SK-N-SH (cell line): ENCODE measurements at regions not wholly inside any gene's neighbourhood (a gene's known extent, or its start where the extent isn't known, plus 50 kb on each side); places are given as distances from the start of the nearest gene placed in this dataset.

Source experiments
- CTCF ChIA-PET: fragments of 300-600, 350-600 bp; formaldehyde crosslinking; extraction: SDS; loops from one replicate; lab custom pipeline; 2021; lab: Yijun Ruan, JAX
- POLR2A ChIA-PET: fragments of 350-600 bp; sonication (Branson Sonifier 250); formaldehyde crosslinking; extraction: SDS; loops from one replicate; lab custom pipeline; 2020; ENCODE audit warnings: antibody characterized with exemption, inconsistent platforms; lab: Yijun Ruan, JAX
- DNase-seq: peaks from one replicate; pipeline ENCODE4 v3.0.0; 2012
- H2AFZ ChIP-seq: fragments of 200-600 bp; sonication (generic); 2 replicates; pipeline ENCODE4 v1.8.1; 2016; ENCODE audit warnings: antibody characterized with exemption, mild to moderate bottlenecking, low read depth
- H3F3A ChIP-seq: fragments of 200-600 bp; sonication (generic); replicated peaks from 2 replicates; pipeline ENCODE3; 2016; ENCODE audit warnings: antibody characterized with exemption, mild to moderate bottlenecking; ENCODE audit not compliant: insufficient read depth
- H3K27ac ChIP-seq, 2 experiments: fragments of 200-500 bp in 1 of 2; fragments of 200-600 bp in 1 of 2; sonication (Bioruptor generic) in 1 of 2; sonication (generic), shearing (Covaris generic) in 1 of 2; 2 replicates each; pipeline versions ENCODE4 v1.5.1 to v1.6.1; 2014 to 2016; ENCODE audit warnings: low read depth in 2 of 2, inconsistent platforms in 1 of 2, low read length in 1 of 2, mild to moderate bottlenecking in 1 of 2, mixed read lengths in 1 of 2
- H3K27me3 ChIP-seq: fragments of 200-600 bp; sonication (generic), shearing (Covaris generic); 2 replicates; pipeline ENCODE4 v1.6.1; 2016; ENCODE audit warnings: mixed run types; ENCODE audit not compliant: insufficient read depth
- H3K36me3 ChIP-seq, 2 experiments: fragments of 200-500 bp in 1 of 2; fragments of 200-600 bp in 1 of 2; sonication (Bioruptor generic) in 1 of 2; sonication (generic) in 1 of 2; replicated peaks in 1 of 2; 2 replicates each; pipeline versions ENCODE3 to v1.5.1; 2014 to 2016; ENCODE audit warnings: low read length in 1 of 2, mild to moderate bottlenecking in 1 of 2; ENCODE audit not compliant: insufficient read depth in 2 of 2, control insufficient read depth in 1 of 2
- H3K4me1 ChIP-seq, 2 experiments: fragments of 200-500 bp in 1 of 2; fragments of 200-600 bp in 1 of 2; sonication (Bioruptor generic) in 1 of 2; sonication (generic), shearing (Covaris generic) in 1 of 2; 2 replicates each; pipeline versions ENCODE4 v1.5.1 to v1.6.1; 2014 to 2016; ENCODE audit warnings: low read depth in 1 of 2, low read length in 1 of 2, mixed run types in 1 of 2; ENCODE audit not compliant: insufficient read depth in 2 of 2, control insufficient read depth in 1 of 2
- H3K4me2 ChIP-seq: fragments of 200-600 bp; sonication (generic), shearing (Covaris generic); 2 replicates; pipeline ENCODE4 v1.6.1; 2017; ENCODE audit warnings: mixed run types
- H3K4me3 ChIP-seq, 2 experiments: fragments of 200-500 bp in 1 of 2; fragments of 200-600 bp in 1 of 2; sonication (Bioruptor generic) in 1 of 2; sonication (generic), shearing (Covaris generic) in 1 of 2; 2 replicates each; pipeline versions ENCODE4 v1.5.1 to v1.8.1; 2014 to 2016; ENCODE audit warnings: low read depth in 2 of 2, inconsistent platforms in 1 of 2, low read length in 1 of 2, mild to moderate bottlenecking in 1 of 2, mixed read lengths in 1 of 2, moderate library complexity in 1 of 2
- H3K79me2 ChIP-seq: fragments of 200-600 bp; sonication (generic); 2 replicates; pipeline ENCODE4 v1.8.1; 2017; ENCODE audit warnings: mild to moderate bottlenecking; ENCODE audit not compliant: insufficient read depth
- H3K9ac ChIP-seq: fragments of 200-600 bp; sonication (generic); 2 replicates; pipeline ENCODE4 v1.6.1; 2017; ENCODE audit warnings: mixed run types
- H3K9me2 ChIP-seq: fragments of 200-600 bp; sonication (generic); 2 replicates; pipeline ENCODE4 v1.6.1; 2017; ENCODE audit warnings: mixed run types
- H3K9me3 ChIP-seq: fragments of 200-600 bp; sonication (generic); 2 replicates; pipeline ENCODE4 v1.6.1; 2017; ENCODE audit warnings: mixed run types, mild to moderate bottlenecking, moderate library complexity
- H4K20me1 ChIP-seq: fragments of 200-600 bp; sonication (generic); 2 replicates; pipeline ENCODE4 v1.6.1; 2017; ENCODE audit warnings: mild to moderate bottlenecking, mixed run types; ENCODE audit not compliant: insufficient read depth
- ELF1 ChIP-seq: IDR thresholded peaks from 2 replicates; pipeline ENCODE4 v1.4.0; 2012
- EP300 ChIP-seq, 2 experiments: IDR thresholded peaks; 2 replicates each; pipeline versions ENCODE4 v1.4.0 to v1.6.1; 2012; ENCODE audit warnings: borderline replicate concordance in 1 of 2, low read depth in 1 of 2, low read length in 1 of 2
- FOSL2 ChIP-seq: IDR thresholded peaks from 2 replicates; pipeline ENCODE4 v1.4.0; 2012; ENCODE audit warnings: low read depth, mild to moderate bottlenecking, moderate library complexity, borderline replicate concordance
- FOXJ3 ChIP-seq: sonication (generic); formaldehyde crosslinking; IDR thresholded peaks from 2 replicates; pipeline ENCODE4 v1.5.1; 2020; ENCODE audit warnings: mild to moderate bottlenecking, missing genetic modification reagents
- FOXM1 ChIP-seq: IDR thresholded peaks from 2 replicates; pipeline ENCODE4 v1.4.0; 2012; ENCODE audit warnings: low read depth, mild to moderate bottlenecking
- GABPA ChIP-seq: IDR thresholded peaks from 2 replicates; pipeline ENCODE4 v1.4.0; 2012; ENCODE audit warnings: low read depth, mild to moderate bottlenecking
- JUND ChIP-seq: IDR thresholded peaks from 2 replicates; pipeline ENCODE4 v1.4.0; 2012
- MEF2A ChIP-seq: IDR thresholded peaks from 2 replicates; pipeline ENCODE4 v1.4.0; 2012; ENCODE audit warnings: low read depth, borderline replicate concordance
- NFIC ChIP-seq: IDR thresholded peaks from 2 replicates; pipeline ENCODE4 v1.4.0; 2012; ENCODE audit warnings: borderline replicate concordance
- NRF1 ChIP-seq: IDR thresholded peaks from 2 replicates; pipeline ENCODE4 v1.6.1; 2012; ENCODE audit warnings: low read depth, mild to moderate bottlenecking, low read length
- POLR2AphosphoS5 ChIP-seq: IDR thresholded peaks from 2 replicates; pipeline ENCODE4 v1.6.1; 2012; ENCODE audit warnings: low read depth, low read length
- RAD21 ChIP-seq: IDR thresholded peaks from 2 replicates; pipeline ENCODE4 v1.6.1; 2012; ENCODE audit warnings: mild to moderate bottlenecking, low read length
- RCOR1 ChIP-seq: fragments of 150-350 bp; IDR thresholded peaks from 2 replicates; pipeline ENCODE4 v1.6.1; 2017; ENCODE audit warnings: antibody characterized with exemption, low read length
- SMC3 ChIP-seq: IDR thresholded peaks from 2 replicates; pipeline ENCODE4 v1.6.1; 2012; ENCODE audit warnings: low read depth, low read length, improper control_type of control experiment
- TAF1 ChIP-seq: IDR thresholded peaks from 2 replicates; pipeline ENCODE4 v1.6.1; 2012; ENCODE audit warnings: low read depth, mild to moderate bottlenecking, low read length, moderate library complexity, borderline replicate concordance
- TCF12 ChIP-seq: IDR thresholded peaks from 2 replicates; pipeline ENCODE4 v1.4.0; 2012
- TEAD4 ChIP-seq: IDR thresholded peaks from 2 replicates; pipeline ENCODE4 v1.4.0; 2012; ENCODE audit warnings: mild to moderate bottlenecking, borderline replicate concordance; ENCODE audit not compliant: insufficient read depth
- YY1 ChIP-seq: IDR thresholded peaks from 2 replicates; pipeline ENCODE4 v1.4.0; 2012; ENCODE audit warnings: low read depth, mild to moderate bottlenecking
- whole genome bisulfite sequencing: methylation state at CpG from one replicate; pipeline ENCODE4 v1.1.6; 2017; ENCODE audit warnings: low lambda C conversion rate; 5-methylcytosine and 5-hydroxymethylcytosine counted together
- TF ChIP-seq, protein P1 (sequence below): fragments of 200-600 bp; sonication (generic); IDR thresholded peaks from 2 replicates; pipeline ENCODE4 v1.6.1; 2017; ENCODE audit warnings: antibody characterized with exemption, mild to moderate bottlenecking, moderate library complexity
- TF ChIP-seq, protein P2 (sequence below): IDR thresholded peaks from 2 replicates; pipeline ENCODE4 v1.6.1; 2012; ENCODE audit warnings: mild to moderate bottlenecking, low read depth, low read length, moderate library complexity

- ChIA-PET CTCF (no interaction called here), POLR2A (no interaction called here)
- Histone ChIP-seq H3K79me2 (no peaks in the 10 kb centered on the region), H3K27me3 (peaks cover 7% of the 10 kb centered on the region; the same call in 1 of the 2 replicates), H3F3A (no peaks in the 10 kb centered on the region), H3K9ac (no peak overlapping the region), H2AFZ (no peak overlapping the region), H3K4me3 (no peak overlapping the region), H3K36me3 (no peaks in the 10 kb centered on the region), H4K20me1 (no peaks in the 10 kb centered on the region), H3K27ac (no peak overlapping the region), H3K9me3 (no peaks in the 10 kb centered on the region), H3K9me2 (no peaks in the 10 kb centered on the region; the same call in 1 of the 2 replicates), H3K4me1 (no peaks in the 10 kb centered on the region), H3K4me2 (no peak overlapping the region)
- no peak for DNase-seq
- WGBS, result 4% methylated on average over 3 of the region's 3 CpGs
- TF ChIP-seq POLR2AphosphoS5, result no peak
- TF ChIP-seq FOXM1, result no peak
- TF ChIP-seq, protein P1, sequence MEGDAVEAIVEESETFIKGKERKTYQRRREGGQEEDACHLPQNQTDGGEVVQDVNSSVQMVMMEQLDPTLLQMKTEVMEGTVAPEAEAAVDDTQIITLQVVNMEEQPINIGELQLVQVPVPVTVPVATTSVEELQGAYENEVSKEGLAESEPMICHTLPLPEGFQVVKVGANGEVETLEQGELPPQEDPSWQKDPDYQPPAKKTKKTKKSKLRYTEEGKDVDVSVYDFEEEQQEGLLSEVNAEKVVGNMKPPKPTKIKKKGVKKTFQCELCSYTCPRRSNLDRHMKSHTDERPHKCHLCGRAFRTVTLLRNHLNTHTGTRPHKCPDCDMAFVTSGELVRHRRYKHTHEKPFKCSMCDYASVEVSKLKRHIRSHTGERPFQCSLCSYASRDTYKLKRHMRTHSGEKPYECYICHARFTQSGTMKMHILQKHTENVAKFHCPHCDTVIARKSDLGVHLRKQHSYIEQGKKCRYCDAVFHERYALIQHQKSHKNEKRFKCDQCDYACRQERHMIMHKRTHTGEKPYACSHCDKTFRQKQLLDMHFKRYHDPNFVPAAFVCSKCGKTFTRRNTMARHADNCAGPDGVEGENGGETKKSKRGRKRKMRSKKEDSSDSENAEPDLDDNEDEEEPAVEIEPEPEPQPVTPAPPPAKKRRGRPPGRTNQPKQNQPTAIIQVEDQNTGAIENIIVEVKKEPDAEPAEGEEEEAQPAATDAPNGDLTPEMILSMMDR, result no peak
- no peak for TF ChIP-seq FOXJ3 (CRISPR knock-in tag)
- no peak for TF ChIP-seq GABPA
- no peak for TF ChIP-seq RAD21
- no peak for TF ChIP-seq TCF12
These were observed 93.2 kb upstream of the RGS18 start for GRCh38 chr1:192065087-192065486.

DNA sequence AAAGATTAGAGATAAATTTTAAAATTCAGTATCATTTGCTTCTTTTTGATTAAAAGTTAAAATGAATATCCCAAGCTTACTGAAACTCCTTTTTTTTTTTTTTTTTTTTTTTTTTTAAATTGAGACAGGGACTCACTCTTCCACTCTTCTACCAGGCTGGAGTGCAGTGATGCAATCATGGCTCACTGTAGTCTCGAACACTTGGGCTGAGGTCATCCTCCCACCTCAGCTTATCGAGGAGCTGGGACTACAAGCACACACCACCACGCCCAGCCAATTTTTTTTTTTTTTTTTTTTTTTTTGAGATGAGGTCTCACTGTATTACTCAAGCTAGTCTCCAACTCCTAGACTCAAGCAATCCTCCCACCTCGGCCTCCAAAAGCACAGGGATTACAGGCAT is 92.1 kb upstream of the RGS18 start:
- Histone ChIP-seq H3K9me2 (no peaks in the 10 kb centered on the region; the same call in 1 of the 2 replicates), H2AFZ (no peak overlapping the region), H4K20me1 (no peaks in the 10 kb centered on the region), H3K9me3 (no peaks in the 10 kb centered on the region), H3K36me3 (no peaks in the 10 kb centered on the region), H3K27ac (no peak overlapping the region), H3K9ac (no peak overlapping the region), H3K4me2 (no peak overlapping the region), H3K27me3 (peaks cover 7% of the 10 kb centered on the region; the same call in 1 of the 2 replicates), H3F3A (no peaks in the 10 kb centered on the region), H3K79me2 (no peaks in the 10 kb centered on the region), H3K4me1 (no peaks in the 10 kb centered on the region), H3K4me3 (no peak overlapping the region)
- no peak for TF ChIP-seq JUND
- POLR2A ChIA-PET, result no interaction called here
- DNase-seq, result no peak
- CTCF ChIA-PET, result no interaction called here
- WGBS, result 1% methylated on average over 4 of the region's 4 CpGs

- H3K27ac ChIP-seq, result no peak overlapping the region
- H3F3A ChIP-seq, result no peaks in the 10 kb centered on the region
- H3K4me3 ChIP-seq, result no peak overlapping the region
- ChIA-PET CTCF (no interaction called here), POLR2A (no interaction called here)
- peaks cover 7% of the 10 kb centered on the region; the same call in 1 of the 2 replicates for H3K27me3 ChIP-seq
- H3K79me2 ChIP-seq, result no peaks in the 10 kb centered on the region
- H4K20me1 ChIP-seq, result no peaks in the 10 kb centered on the region
- DNase-seq, result no peak
- WGBS, result 3% methylated on average over 3 of the region's 3 CpGs
- no peaks in the 10 kb centered on the region for H3K36me3 ChIP-seq
- H3K9me3 ChIP-seq, result no peaks in the 10 kb centered on the region
- H3K4me1 ChIP-seq, result no peaks in the 10 kb centered on the region
- H3K9ac ChIP-seq, result no peak overlapping the region
- H3K9me2 ChIP-seq, result no peaks in the 10 kb centered on the region; the same call in 1 of the 2 replicates
- no peak overlapping the region for H3K4me2 ChIP-seq
- no peak overlapping the region for H2AFZ ChIP-seq
- TF ChIP-seq RCOR1, result no peak
- no peak for TF ChIP-seq TCF12
- no peak for TF ChIP-seq FOSL2
- TF ChIP-seq YY1, result no peak
- no peak for TF ChIP-seq TEAD4
- no peak for TF ChIP-seq TAF1
- no peak for TF ChIP-seq SMC3
- TF ChIP-seq NFIC, result no peak
- TF ChIP-seq, protein P2, sequence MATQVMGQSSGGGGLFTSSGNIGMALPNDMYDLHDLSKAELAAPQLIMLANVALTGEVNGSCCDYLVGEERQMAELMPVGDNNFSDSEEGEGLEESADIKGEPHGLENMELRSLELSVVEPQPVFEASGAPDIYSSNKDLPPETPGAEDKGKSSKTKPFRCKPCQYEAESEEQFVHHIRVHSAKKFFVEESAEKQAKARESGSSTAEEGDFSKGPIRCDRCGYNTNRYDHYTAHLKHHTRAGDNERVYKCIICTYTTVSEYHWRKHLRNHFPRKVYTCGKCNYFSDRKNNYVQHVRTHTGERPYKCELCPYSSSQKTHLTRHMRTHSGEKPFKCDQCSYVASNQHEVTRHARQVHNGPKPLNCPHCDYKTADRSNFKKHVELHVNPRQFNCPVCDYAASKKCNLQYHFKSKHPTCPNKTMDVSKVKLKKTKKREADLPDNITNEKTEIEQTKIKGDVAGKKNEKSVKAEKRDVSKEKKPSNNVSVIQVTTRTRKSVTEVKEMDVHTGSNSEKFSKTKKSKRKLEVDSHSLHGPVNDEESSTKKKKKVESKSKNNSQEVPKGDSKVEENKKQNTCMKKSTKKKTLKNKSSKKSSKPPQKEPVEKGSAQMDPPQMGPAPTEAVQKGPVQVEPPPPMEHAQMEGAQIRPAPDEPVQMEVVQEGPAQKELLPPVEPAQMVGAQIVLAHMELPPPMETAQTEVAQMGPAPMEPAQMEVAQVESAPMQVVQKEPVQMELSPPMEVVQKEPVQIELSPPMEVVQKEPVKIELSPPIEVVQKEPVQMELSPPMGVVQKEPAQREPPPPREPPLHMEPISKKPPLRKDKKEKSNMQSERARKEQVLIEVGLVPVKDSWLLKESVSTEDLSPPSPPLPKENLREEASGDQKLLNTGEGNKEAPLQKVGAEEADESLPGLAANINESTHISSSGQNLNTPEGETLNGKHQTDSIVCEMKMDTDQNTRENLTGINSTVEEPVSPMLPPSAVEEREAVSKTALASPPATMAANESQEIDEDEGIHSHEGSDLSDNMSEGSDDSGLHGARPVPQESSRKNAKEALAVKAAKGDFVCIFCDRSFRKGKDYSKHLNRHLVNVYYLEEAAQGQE, result no peak
- no peak for TF ChIP-seq ELF1
- TF ChIP-seq MEF2A, result no peak
- TF ChIP-seq EP300 (IDR thresholded peaks at IDR 0.05; ENCODE audit: borderline replicate concordance in 1 of 2, low read depth in 1 of 2, low read length in 1 of 2), result no peak
- TF ChIP-seq NRF1, result no peak
These were observed 90.9 kb upstream of the RGS18 start for GRCh38 chr1:192067360-192067759.
